Activated CD4-positive, alpha-beta T cell treated with anti-CD3 and anti-CD28 coated beads, Interleukin-2, amount 10 ng/mL, durations not matched to agents 7 days and 5 days (primary cell): ENCODE measurements at regions not wholly inside any gene's neighbourhood (a gene's known extent, or its start where the extent isn't known, plus 50 kb on each side); places are given as distances from the start of the nearest gene placed in this dataset.

Source experiments
- CTCF ChIA-PET: fragments of 350-600 bp; sonication (Branson Sonifier 250); formaldehyde crosslinking; loops from one replicate; lab custom pipeline; 2021; ENCODE audit warnings: antibody characterized with exemption; lab: Charles Lee
- POLR2A ChIA-PET: fragments of 350-600 bp; sonication (Branson Sonifier 250); formaldehyde crosslinking; loops from one replicate; lab custom pipeline; 2021; ENCODE audit warnings: antibody characterized with exemption; lab: Charles Lee
- DNase-seq: peaks from one replicate; pipeline ENCODE4 v3.0.0-alpha.2; 2020
- H3K27ac Mint-ChIP-seq: one replicate; pipeline ENCODE4 v1.8.0; 2021; ENCODE audit warnings: mild to moderate bottlenecking, moderate library complexity, mixed read lengths
- H3K27me3 Mint-ChIP-seq: one replicate; pipeline ENCODE4 v1.8.0; 2021; ENCODE audit warnings: mixed read lengths
- H3K36me3 Mint-ChIP-seq: one replicate; pipeline ENCODE4 v1.8.0; 2021; ENCODE audit warnings: low read depth, mixed read lengths
- H3K4me1 Mint-ChIP-seq: one replicate; pipeline ENCODE4 v1.8.0; 2021; ENCODE audit warnings: mixed read lengths
- H3K4me3 Mint-ChIP-seq: one replicate; pipeline ENCODE4 v1.8.0; 2021; ENCODE audit warnings: mild to moderate bottlenecking, moderate library complexity, mixed read lengths
- H3K9me3 Mint-ChIP-seq: one replicate; pipeline ENCODE4 v1.8.0; 2021; ENCODE audit warnings: mixed read lengths

DNA sequence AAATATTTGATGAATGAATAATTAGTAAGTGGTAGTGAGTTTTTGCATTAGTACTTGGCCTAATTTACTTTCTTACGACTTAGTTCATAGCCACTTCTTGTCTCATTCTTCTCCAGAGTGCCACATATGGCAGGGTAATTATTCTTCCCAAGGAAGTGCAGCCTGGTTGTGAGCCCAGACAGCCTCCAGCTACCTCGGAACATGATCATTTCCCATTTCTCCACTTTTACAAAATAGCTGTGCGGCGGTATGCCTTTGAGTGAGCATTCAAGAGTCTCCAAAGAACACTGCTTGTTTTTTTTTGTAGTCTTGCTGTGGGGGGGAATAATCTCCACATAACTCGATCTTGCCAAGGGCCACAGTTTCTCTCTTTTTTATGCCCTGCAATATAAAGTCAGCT lies 765.0 kb downstream of the HDGFL1 start:
- Mint-ChIP-seq H3K27ac (no peak overlapping the region), H3K4me1 (no peaks in the 10 kb centered on the region), H3K27me3 (no peaks in the 10 kb centered on the region), H3K36me3 (no peaks in the 10 kb centered on the region), H3K9me3 (no peaks in the 10 kb centered on the region), H3K4me3 (no peak overlapping the region)
- no peak for DNase-seq
- POLR2A ChIA-PET = no interaction called here
- CTCF ChIA-PET = no interaction called here

DNA sequence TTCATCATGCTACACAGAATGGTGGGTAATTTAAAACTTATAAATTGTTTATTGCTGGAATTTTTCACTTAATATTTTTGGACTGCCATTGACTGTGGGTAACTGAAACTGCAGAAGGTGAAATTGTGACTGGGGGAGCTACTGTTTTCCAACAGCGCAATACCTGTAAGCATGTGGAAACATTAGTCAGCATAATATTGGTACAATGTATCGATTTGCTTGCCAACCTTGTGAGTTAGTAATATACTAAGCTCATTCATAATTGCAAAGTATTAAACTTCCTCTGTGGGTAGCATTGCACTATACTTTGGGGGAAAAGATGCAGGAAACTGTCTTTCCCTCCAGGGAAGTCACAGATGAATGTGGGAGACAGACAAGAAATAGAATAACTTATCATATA lies 766.5 kb downstream of the HDGFL1 start:
- no peak for DNase-seq
- Mint-ChIP-seq H3K4me3 (no peak overlapping the region), H3K27me3 (no peaks in the 10 kb centered on the region), H3K36me3 (no peaks in the 10 kb centered on the region), H3K4me1 (no peaks in the 10 kb centered on the region), H3K27ac (no peak overlapping the region), H3K9me3 (no peaks in the 10 kb centered on the region)
- ChIA-PET CTCF (no interaction called here), POLR2A (no interaction called here)

DNA sequence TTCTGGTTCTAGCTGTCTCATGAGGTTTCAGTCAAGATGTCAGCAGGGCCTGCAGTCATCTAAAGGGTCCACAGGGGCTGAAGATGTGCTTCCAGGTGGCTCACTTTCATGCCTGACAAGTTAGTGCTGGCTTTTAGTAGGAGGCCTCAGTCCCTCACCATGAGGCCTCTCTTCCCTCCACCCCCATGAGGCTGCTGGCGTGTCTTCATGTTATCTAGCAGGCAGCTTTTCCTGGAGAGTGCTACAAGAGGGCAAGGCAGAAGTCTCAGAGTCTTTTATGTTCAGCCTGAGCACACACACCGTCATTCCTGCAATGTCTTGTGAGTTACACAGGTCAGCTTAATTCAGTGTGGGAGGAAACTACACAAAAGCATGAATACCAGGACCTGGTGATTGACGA lies 769.9 kb downstream of the HDGFL1 start:
- Mint-ChIP-seq H3K4me3 (no peak overlapping the region), H3K36me3 (no peaks in the 10 kb centered on the region), H3K27ac (no peak overlapping the region), H3K9me3 (no peaks in the 10 kb centered on the region), H3K27me3 (no peaks in the 10 kb centered on the region), H3K4me1 (no peaks in the 10 kb centered on the region)
- DNase-seq = no peak
- CTCF ChIA-PET = no interaction called here
- POLR2A ChIA-PET = no interaction called here

DNA sequence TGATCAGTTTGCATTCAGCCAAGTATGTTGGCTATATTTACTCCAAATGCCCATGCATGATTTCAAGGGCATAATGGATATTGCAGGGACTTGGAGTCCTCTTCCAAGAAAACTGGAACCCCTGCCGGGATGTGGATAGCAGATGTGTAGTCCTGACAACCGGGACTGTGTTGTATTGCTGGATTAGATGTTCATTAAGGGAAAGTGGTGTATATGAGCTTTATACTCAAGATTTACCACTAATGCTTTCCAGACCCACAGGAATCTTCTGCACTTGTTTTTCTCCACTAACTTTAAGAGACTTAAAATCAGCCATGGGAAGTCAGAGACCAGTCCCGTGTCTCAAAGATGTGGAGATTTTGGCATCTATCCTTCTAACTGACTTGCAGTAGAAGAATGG lies 770.9 kb downstream of the HDGFL1 start:
- Mint-ChIP-seq H3K27me3 (no peaks in the 10 kb centered on the region), H3K9me3 (no peaks in the 10 kb centered on the region), H3K4me3 (no peak overlapping the region), H3K4me1 (no peaks in the 10 kb centered on the region), H3K27ac (no peak overlapping the region), H3K36me3 (no peaks in the 10 kb centered on the region)
- ChIA-PET POLR2A (no interaction called here), CTCF (no interaction called here)
- no peak for DNase-seq

DNA sequence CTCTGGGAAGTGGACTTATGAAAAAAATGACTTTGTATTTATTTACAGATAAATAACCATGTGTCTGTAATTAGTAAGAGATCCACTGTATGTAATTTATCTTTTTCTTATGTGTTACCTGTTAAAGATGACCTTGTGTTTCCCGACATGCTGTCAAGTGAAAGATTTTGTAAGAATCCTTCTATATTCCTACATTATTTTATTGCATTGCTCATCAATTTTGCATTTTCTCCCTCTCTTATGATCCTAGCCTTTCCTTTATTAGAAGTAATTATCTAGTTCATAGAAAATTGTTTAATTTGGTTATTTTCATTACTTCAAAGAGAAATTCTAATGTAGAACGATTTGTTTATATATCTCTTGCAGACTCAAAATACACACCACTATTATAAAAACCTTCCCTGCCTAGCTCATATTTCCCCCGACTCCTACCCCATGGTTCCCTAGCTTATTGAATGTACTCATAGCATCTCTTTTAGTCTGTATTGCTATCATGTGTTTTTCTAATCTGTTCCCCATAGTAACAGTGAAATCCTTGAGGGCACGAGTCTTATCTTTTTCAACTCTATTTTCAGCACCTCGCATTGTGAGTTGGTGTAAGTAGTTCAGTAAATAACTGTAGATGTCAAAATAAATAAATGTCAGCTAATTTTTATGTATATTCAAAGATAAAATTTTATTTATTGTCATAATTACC lies 774.4 kb downstream of the HDGFL1 start:
- H3K4me1 Mint-ChIP-seq = no peaks in the 10 kb centered on the region
- H3K4me3 Mint-ChIP-seq = no peak overlapping the region
- ChIA-PET CTCF (no interaction called here), POLR2A (no interaction called here)
- H3K9me3 Mint-ChIP-seq = peaks cover 2% of the 10 kb centered on the region
- H3K36me3 Mint-ChIP-seq = no peaks in the 10 kb centered on the region
- DNase-seq = no peak
- H3K27me3 Mint-ChIP-seq = no peaks in the 10 kb centered on the region
- H3K27ac Mint-ChIP-seq = no peak overlapping the region

DNA sequence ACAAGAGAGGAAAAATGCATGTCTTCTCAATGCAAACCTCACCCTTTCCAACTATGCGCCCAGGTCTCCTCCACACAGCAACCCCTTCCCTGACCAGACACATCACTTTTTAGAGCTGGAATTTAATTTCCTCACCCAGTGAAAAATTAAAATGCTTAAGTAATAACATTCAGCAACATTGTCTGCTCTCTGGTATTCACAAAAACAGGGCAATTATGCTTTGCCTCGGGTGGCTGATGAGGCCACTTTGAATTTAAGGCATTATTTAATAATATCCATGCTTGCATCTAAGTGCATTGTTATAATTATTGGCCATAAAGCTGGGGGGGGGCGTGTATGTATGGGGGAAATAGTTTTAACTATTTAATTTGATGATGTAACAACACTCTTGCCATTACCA lies 777.8 kb upstream of the NRSN1 start:
- no peak overlapping the region for H3K4me3 Mint-ChIP-seq
- no peaks in the 10 kb centered on the region for H3K27me3 Mint-ChIP-seq
- H3K27ac Mint-ChIP-seq = no peak overlapping the region
- CTCF ChIA-PET = no interaction called here
- no peaks in the 10 kb centered on the region for H3K4me1 Mint-ChIP-seq
- POLR2A ChIA-PET = no interaction called here
- peaks cover 2% of the 10 kb centered on the region for H3K9me3 Mint-ChIP-seq
- H3K36me3 Mint-ChIP-seq = no peaks in the 10 kb centered on the region
- DNase-seq = no peak

DNA sequence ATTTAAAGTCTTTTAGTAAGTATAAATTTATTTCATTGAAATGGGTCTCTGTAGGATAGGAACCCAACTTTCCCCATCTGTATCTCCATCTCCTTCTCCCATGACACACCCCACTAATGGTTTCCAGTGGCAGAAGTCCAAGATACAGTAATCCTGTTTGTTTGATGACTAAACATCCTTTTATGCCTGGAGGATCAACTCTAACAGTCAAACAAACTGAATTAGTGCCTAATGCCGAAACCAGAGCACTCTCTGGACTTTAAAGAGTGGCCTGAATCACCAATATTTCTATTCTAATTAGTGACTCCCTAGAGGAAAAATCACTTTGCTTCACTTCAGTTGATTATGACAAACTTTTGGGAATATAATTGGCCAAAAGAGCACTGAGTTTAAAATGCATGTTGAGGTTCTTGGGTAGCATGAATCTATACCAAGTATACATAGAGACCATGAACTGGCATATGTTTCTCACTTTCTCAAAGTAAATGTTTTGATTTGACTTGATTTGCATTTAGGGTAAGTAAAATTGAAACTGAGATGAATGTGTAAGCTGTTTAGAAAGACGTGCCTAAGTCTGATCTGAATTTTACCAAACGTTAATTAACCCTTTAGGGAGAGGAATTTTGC lies 776.4 kb upstream of the NRSN1 start:
- H3K36me3 Mint-ChIP-seq = no peaks in the 10 kb centered on the region
- ChIA-PET POLR2A (no interaction called here), CTCF (interaction anchor here (0.7 kb wide), 1 partner anchor 792 kb away, joined by 3 read pairs; no protein-coding TSS in a partner anchor)
- peaks cover 2% of the 10 kb centered on the region for H3K9me3 Mint-ChIP-seq
- no peak overlapping the region for H3K4me3 Mint-ChIP-seq
- no peak for DNase-seq
- no peaks in the 10 kb centered on the region for H3K27me3 Mint-ChIP-seq
- H3K27ac Mint-ChIP-seq = no peak overlapping the region
- no peaks in the 10 kb centered on the region for H3K4me1 Mint-ChIP-seq

DNA sequence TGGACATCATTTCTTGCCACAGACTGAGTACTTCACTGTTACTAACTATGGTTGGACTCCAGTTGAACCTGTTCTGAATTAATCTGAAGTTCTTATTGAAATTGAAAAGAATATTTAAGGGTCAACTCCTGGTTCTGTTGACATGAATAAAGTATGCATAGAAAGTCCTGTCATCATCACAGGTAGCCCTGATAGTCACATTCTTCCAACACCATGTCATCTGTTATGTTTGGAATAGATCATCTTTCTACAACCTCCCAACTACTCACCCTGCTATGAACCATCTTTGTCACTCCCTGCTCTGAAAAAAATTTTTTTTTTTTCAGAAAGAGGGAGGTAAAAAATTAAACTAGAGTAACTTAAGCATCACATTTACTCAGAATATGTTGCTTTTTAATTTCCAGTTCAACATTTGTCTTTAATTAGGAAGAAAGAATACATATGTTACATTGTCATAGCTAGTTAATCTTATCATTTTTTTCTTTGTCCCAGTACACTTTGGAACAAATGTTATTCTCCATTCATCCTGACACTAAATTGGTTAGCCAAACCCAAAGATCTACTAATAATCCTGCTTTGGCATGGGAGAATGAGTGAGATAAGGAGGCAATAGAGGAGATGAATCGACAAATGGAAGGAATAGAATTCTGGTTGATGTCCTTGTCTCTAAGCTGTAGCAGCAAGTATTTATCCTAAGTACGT lies 775.1 kb upstream of the NRSN1 start:
- no peak for DNase-seq
- Mint-ChIP-seq H3K27ac (no peak overlapping the region), H3K36me3 (no peaks in the 10 kb centered on the region), H3K4me3 (no peak overlapping the region), H3K9me3 (no peaks in the 10 kb centered on the region), H3K4me1 (no peaks in the 10 kb centered on the region), H3K27me3 (no peaks in the 10 kb centered on the region)
- CTCF ChIA-PET = no interaction called here
- POLR2A ChIA-PET = no interaction called here

DNA sequence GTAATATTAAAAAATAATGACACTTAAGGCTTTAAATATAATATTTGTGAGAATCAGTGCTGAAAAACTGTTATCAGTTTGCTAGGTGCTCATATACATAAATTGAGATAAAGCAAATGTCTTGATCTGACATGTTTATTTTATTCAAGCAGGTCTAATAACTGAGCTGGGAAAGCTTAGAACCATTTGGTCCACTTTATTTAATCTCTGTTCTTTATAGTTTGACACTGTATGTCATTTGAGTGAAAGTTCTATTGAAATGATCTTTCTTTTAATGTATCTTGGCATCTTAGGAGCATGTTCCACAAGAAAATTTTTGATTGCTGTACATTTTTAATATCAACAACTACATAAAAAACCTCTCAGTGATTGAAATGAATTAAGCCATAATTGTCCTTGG lies 772.0 kb upstream of the NRSN1 start:
- H3K4me1 Mint-ChIP-seq = no peaks in the 10 kb centered on the region
- CTCF ChIA-PET = no interaction called here
- DNase-seq = no peak
- H3K9me3 Mint-ChIP-seq = no peaks in the 10 kb centered on the region
- H3K4me3 Mint-ChIP-seq = no peak overlapping the region
- H3K27me3 Mint-ChIP-seq = no peaks in the 10 kb centered on the region
- POLR2A ChIA-PET = no interaction called here
- no peaks in the 10 kb centered on the region for H3K36me3 Mint-ChIP-seq
- H3K27ac Mint-ChIP-seq = no peak overlapping the region

DNA sequence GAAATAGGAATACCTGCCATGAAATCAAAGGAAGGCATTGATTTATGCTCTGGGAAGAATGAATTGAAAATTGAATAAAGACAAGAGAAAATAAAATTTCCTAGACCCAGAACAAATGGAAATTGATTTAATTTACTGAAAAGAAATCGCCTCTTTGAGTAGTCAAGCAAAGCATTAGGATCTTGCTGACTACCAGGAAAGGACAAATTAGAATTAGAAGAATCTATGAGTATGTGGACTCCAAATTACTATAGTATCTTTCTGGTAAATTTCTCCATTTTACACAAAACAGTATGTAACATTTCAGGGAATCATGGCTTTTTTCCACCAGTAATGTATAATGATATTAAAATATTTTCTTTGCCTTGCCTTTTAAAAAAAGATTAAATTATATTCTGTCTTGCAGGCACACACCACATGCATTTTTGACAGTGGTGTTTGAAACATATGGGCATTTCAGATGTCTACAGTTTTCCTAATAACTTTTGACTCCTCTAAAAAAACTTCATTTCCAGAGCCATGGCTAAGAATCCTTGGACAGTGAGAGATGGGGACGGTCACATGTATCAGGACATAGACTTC lies 768.7 kb upstream of the NRSN1 start:
- no peaks in the 10 kb centered on the region for H3K27me3 Mint-ChIP-seq
- H3K9me3 Mint-ChIP-seq = no peaks in the 10 kb centered on the region
- no peak overlapping the region for H3K4me3 Mint-ChIP-seq
- no peaks in the 10 kb centered on the region for H3K36me3 Mint-ChIP-seq
- POLR2A ChIA-PET = no interaction called here
- CTCF ChIA-PET = no interaction called here
- no peak for DNase-seq
- no peaks in the 10 kb centered on the region for H3K4me1 Mint-ChIP-seq
- H3K27ac Mint-ChIP-seq = no peak overlapping the region

DNA sequence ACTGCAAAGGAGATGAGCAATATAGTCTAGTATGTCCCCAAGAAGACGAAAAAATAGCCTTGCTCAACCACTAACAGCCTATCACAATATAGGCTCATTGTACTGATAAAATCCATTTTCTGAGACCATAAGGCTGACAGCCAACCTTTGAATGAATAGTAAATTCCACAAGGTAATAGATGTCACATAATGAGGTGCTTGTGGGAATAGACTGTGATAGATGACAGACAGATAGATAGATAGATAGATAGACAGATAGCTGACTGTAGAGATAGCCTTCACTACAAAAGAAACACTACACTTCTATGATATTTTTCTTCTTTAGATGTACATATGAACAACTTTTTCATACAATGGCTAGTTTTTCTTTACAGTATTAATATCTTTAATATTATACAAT lies 760.3 kb upstream of the NRSN1 start:
- Mint-ChIP-seq H3K4me1 (no peaks in the 10 kb centered on the region), H3K9me3 (peaks cover 3% of the 10 kb centered on the region), H3K36me3 (no peaks in the 10 kb centered on the region), H3K27ac (no peak overlapping the region), H3K27me3 (no peaks in the 10 kb centered on the region), H3K4me3 (no peak overlapping the region)
- CTCF ChIA-PET = no interaction called here
- DNase-seq = no peak
- POLR2A ChIA-PET = no interaction called here

DNA sequence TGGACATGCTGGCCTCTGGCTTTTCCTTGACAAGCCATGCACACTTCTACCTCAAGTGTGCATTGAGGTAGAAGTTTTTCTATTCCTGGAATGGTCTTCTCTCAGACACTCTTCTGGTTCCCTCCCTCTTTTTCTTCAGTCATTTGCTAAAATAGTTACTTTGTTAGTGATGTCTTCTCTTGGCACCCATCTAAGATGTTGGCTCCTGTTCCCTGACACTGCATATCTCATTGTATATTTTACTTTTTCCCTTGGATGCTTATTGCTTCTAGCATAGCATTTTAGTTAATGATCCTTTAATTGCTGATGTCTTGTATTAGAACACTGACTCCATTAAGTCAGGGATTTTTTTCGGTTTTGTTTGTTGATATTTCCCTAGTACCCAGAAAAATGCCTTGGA lies 758.7 kb upstream of the NRSN1 start:
- POLR2A ChIA-PET = no interaction called here

DNA sequence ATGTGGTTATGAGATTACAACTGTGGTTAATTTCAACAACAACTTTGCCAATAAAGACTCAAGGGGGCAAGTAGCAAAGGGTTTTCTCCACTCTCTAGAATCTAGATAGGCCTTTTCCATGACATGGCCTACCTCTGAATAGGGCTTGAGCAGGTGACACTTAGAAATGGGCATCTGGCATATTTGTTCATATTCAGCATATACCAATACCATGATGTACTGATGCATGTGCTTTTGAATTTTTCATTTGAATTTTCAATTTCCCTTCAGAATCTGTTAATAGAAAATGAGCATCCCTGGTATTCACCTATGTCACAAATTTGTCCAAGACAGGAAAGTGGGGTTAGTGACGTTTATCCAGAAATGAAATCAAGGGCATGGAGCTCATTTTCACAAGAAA lies 757.5 kb upstream of the NRSN1 start:
- Mint-ChIP-seq H3K4me1 (no peaks in the 10 kb centered on the region), H3K9me3 (peaks cover 2% of the 10 kb centered on the region), H3K36me3 (no peaks in the 10 kb centered on the region), H3K27ac (no peak overlapping the region), H3K4me3 (no peak overlapping the region), H3K27me3 (no peaks in the 10 kb centered on the region)
- no peak for DNase-seq
- ChIA-PET POLR2A (no interaction called here), CTCF (interaction anchor here (0.5 kb wide), 1 partner anchor 790 kb away, joined by 3 read pairs; no protein-coding TSS in a partner anchor)

More for the DNA sequence above, 758.7 kb upstream of the NRSN1 start:
- Mint-ChIP-seq H3K4me3 (no peak overlapping the region), H3K27me3 (no peaks in the 10 kb centered on the region), H3K4me1 (no peaks in the 10 kb centered on the region), H3K36me3 (no peaks in the 10 kb centered on the region), H3K27ac (no peak overlapping the region), H3K9me3 (peaks cover 3% of the 10 kb centered on the region)
- CTCF ChIA-PET = no interaction called here
- DNase-seq = no peak
